ENCODE measurements at regions not wholly inside any gene's neighbourhood (a gene's known extent, or its start where the extent isn't known, plus 50 kb on each side); places are given as distances from the start of the nearest gene placed in this dataset.

DNA sequence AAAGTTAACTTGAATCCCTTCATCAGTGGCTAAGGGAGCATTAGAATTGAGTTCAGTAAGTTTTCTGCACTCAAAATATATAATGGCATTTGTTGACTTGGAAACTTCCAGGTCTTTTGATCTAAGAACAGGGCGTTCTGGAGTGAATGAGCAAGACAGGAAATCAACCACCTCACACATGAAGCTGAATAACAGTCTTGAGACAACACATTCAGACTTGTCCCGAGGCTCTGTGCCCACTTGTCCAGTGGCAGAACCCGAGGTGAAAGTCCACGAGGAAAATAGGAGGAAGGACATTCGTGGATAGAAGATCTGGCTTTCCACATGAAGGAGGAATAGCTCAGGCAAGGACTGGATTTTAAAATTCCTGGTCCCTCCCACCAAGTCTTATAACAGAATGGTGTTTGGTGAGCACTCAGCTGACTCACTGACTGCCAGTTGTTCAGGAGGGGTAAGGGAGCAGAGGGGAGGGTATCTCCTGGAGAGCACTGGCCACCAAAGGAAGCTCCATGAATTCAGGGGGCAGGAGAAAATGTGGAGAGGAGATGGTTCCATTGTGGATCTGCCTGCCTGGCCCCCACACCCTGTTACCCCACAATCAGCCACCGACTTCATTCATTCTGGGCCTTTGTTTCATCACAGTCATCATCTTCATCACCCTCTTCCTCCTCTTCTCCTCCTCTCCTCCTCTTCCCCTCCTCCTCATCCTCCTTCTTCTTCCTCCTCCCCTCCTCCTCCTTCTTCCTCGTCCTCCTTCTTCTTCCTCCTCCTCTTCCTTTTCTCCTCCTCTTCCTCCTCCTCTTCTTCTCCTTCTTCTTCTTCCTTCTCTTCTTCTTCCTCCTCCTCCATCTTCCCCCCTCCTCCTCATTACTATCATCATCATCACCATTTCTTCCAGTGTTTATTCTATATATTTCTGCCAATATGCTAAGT, 620.1 kb downstream of the MED13L start:
- Histone ChIP-seq H3K4me3 (ENCODE audit: low read depth, low read length, poor library complexity, severe bottlenecking) (no peak overlapping the region), H4K20me1 (ENCODE audit: insufficient read depth, low read length) (no peaks in the 10 kb centered on the region), H2AFZ (ENCODE audit: low read length) (no peak overlapping the region), H3K9ac (ENCODE audit: low read length) (no peak overlapping the region), H3K27me3 (ENCODE audit: insufficient read depth, low read length) (no peaks in the 10 kb centered on the region), H3F3A (ENCODE audit: insufficient read depth, low read length) (no peaks in the 10 kb centered on the region), H3K36me3 (ENCODE audit: insufficient read depth, low read length) (no peaks in the 10 kb centered on the region), H3K4me2 (ENCODE audit: low read length) (no peak overlapping the region), H3K79me2 (ENCODE audit: insufficient read depth, low read length) (no peaks in the 10 kb centered on the region), H3K27ac (ENCODE audit: low read depth, low read length, poor library complexity, severe bottlenecking) (no peak overlapping the region), H3K9me2 (ENCODE audit: low read depth, low read length) (no peaks in the 10 kb centered on the region), H3K4me1 (ENCODE audit: insufficient read depth, low read length, severe bottlenecking) (no peaks in the 10 kb centered on the region), H3K9me3 (ENCODE audit: low read length) (no peaks in the 10 kb centered on the region)
- TF ChIP-seq EZH2 (IDR thresholded peaks at IDR 0.05; ENCODE audit: borderline replicate concordance, low read length), result no peak
- TF ChIP-seq, protein P1, sequence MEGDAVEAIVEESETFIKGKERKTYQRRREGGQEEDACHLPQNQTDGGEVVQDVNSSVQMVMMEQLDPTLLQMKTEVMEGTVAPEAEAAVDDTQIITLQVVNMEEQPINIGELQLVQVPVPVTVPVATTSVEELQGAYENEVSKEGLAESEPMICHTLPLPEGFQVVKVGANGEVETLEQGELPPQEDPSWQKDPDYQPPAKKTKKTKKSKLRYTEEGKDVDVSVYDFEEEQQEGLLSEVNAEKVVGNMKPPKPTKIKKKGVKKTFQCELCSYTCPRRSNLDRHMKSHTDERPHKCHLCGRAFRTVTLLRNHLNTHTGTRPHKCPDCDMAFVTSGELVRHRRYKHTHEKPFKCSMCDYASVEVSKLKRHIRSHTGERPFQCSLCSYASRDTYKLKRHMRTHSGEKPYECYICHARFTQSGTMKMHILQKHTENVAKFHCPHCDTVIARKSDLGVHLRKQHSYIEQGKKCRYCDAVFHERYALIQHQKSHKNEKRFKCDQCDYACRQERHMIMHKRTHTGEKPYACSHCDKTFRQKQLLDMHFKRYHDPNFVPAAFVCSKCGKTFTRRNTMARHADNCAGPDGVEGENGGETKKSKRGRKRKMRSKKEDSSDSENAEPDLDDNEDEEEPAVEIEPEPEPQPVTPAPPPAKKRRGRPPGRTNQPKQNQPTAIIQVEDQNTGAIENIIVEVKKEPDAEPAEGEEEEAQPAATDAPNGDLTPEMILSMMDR (IDR thresholded peaks at IDR 0.05; ENCODE audit: low read length), result no peak

DNA sequence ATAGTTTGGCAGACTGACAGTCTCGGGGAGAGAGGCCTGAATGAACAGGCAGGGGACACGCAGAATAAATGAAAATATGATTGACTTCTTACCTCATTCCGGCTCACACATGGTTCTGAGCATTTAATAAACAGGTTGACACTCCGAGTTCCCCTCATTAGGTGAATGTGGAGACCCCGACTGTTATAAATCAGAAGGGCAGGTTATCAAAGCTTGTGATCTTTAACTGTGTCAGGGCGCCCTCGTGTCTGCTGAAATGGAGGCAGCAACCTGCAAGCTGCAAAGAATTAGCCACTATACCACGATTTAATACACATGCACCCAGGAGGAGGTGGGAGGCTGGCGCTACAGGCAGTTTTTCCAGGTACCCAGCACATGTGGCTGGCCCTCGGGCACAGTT, 627.5 kb downstream of the MED13L start:
- Histone ChIP-seq H3K4me2 (ENCODE audit: low read length) (no peak overlapping the region), H2AFZ (ENCODE audit: low read length) (no peak overlapping the region), H3K4me3 (ENCODE audit: low read depth, low read length, poor library complexity, severe bottlenecking) (no peak overlapping the region), H3F3A (ENCODE audit: insufficient read depth, low read length) (no peaks in the 10 kb centered on the region), H3K9me2 (ENCODE audit: low read depth, low read length) (no peaks in the 10 kb centered on the region), H3K27me3 (ENCODE audit: insufficient read depth, low read length) (no peaks in the 10 kb centered on the region), H3K9ac (ENCODE audit: low read length) (no peak overlapping the region), H4K20me1 (ENCODE audit: insufficient read depth, low read length) (no peaks in the 10 kb centered on the region), H3K9me3 (ENCODE audit: low read length) (no peaks in the 10 kb centered on the region), H3K79me2 (ENCODE audit: insufficient read depth, low read length) (no peaks in the 10 kb centered on the region), H3K36me3 (ENCODE audit: insufficient read depth, low read length) (no peaks in the 10 kb centered on the region), H3K27ac (ENCODE audit: low read depth, low read length, poor library complexity, severe bottlenecking) (no peak overlapping the region), H3K4me1 (ENCODE audit: insufficient read depth, low read length, severe bottlenecking) (no peaks in the 10 kb centered on the region)
- TF ChIP-seq, protein P1 (IDR thresholded peaks at IDR 0.05; ENCODE audit: low read length), result no peak
- TF ChIP-seq EZH2 (IDR thresholded peaks at IDR 0.05; ENCODE audit: borderline replicate concordance, low read length), result no peak

GRCh38 chr12:115648463-115648862, 629.0 kb downstream of the MED13L start:
- no peak for TF ChIP-seq EZH2 (IDR thresholded peaks at IDR 0.05; ENCODE audit: borderline replicate concordance, low read length)
- TF ChIP-seq, protein P1 (IDR thresholded peaks at IDR 0.05; ENCODE audit: low read length), result no peak
- Histone ChIP-seq H3K9ac (ENCODE audit: low read length) (no peak overlapping the region), H3K9me3 (ENCODE audit: low read length) (no peaks in the 10 kb centered on the region), H3K36me3 (ENCODE audit: insufficient read depth, low read length) (no peaks in the 10 kb centered on the region), H4K20me1 (ENCODE audit: insufficient read depth, low read length) (no peaks in the 10 kb centered on the region), H3K27ac (ENCODE audit: low read depth, low read length, poor library complexity, severe bottlenecking) (no peak overlapping the region), H3K9me2 (ENCODE audit: low read depth, low read length) (no peaks in the 10 kb centered on the region), H3K4me3 (ENCODE audit: low read depth, low read length, poor library complexity, severe bottlenecking) (no peak overlapping the region), H3K79me2 (ENCODE audit: insufficient read depth, low read length) (no peaks in the 10 kb centered on the region), H3K27me3 (ENCODE audit: insufficient read depth, low read length) (no peaks in the 10 kb centered on the region), H3K4me2 (ENCODE audit: low read length) (no peak overlapping the region), H3F3A (ENCODE audit: insufficient read depth, low read length) (no peaks in the 10 kb centered on the region), H3K4me1 (ENCODE audit: insufficient read depth, low read length, severe bottlenecking) (no peaks in the 10 kb centered on the region), H2AFZ (ENCODE audit: low read length) (no peak overlapping the region)

Data from OCI-LY1 (cell line).